Inflammatory macrophage treated with lipopolysaccharide for 1 hour (primary cell): ENCODE measurements at regions not wholly inside any gene's neighbourhood (a gene's known extent, or its start where the extent isn't known, plus 50 kb on each side); places are given as distances from the start of the nearest gene placed in this dataset.

ENCODE experiments used
- DNase-seq, 2 donors: peaks; one replicate each; pipeline ENCODE4 v3.0.0-alpha.2; 2020 to 2022

- DNase-seq: no peak
Observed at GRCh38 chr9:12874395-12874794, 99.6 kb downstream of the LURAP1L start.

- no peak for DNase-seq
Observed at GRCh38 chr9:12875191-12875590, 100.4 kb downstream of the LURAP1L start.

GRCh38 chr9:12876872-12877271 is 102.1 kb downstream of the LURAP1L start:
- no peak for DNase-seq

GRCh38 chr9:12878351-12878978 is 103.6 kb downstream of the LURAP1L start:
- no peak for DNase-seq

- DNase-seq: no peak
Observed at GRCh38 chr9:12879961-12880360, 105.1 kb downstream of the LURAP1L start.

GRCh38 chr9:12880406-12881015 is 105.7 kb downstream of the LURAP1L start:
- DNase-seq: no peak

- DNase-seq: no peak
Observed at GRCh38 chr9:12882430-12882829, 107.6 kb downstream of the LURAP1L start.

GRCh38 chr9:12884736-12885395 is 110.0 kb downstream of the LURAP1L start:
- DNase-seq: no peak

- no peak for DNase-seq
Observed at GRCh38 chr9:12889402-12890106, 114.7 kb downstream of the LURAP1L start.

- no peak for DNase-seq
Observed at GRCh38 chr9:12891588-12891987, 116.8 kb downstream of the LURAP1L start.

- DNase-seq: no peak
Observed at GRCh38 chr9:12903316-12903715, 128.5 kb downstream of the LURAP1L start.

- no peak for DNase-seq
Observed at GRCh38 chr9:12904261-12905000, 129.6 kb downstream of the LURAP1L start.

GRCh38 chr9:12906646-12907045 is 131.8 kb downstream of the LURAP1L start:
- DNase-seq: no peak

GRCh38 chr9:12908895-12909294 is 134.1 kb downstream of the LURAP1L start:
- no peak for DNase-seq

- DNase-seq: no peak
Observed at GRCh38 chr9:12915366-12915954, 140.6 kb downstream of the LURAP1L start.

GRCh38 chr9:12916042-12916441 is 141.2 kb downstream of the LURAP1L start:
- DNase-seq: no peak

- no peak for DNase-seq
Observed at GRCh38 chr9:12920437-12920836, 145.6 kb downstream of the LURAP1L start.

- no peak for DNase-seq
Observed at GRCh38 chr9:12921621-12922020, 146.8 kb downstream of the LURAP1L start.

GRCh38 chr9:12922224-12922866 is 147.5 kb downstream of the LURAP1L start:
- no peak for DNase-seq

- DNase-seq: no peak
Observed at GRCh38 chr9:12923468-12924009, 148.7 kb downstream of the LURAP1L start.

GRCh38 chr9:12930906-12931305 is 156.1 kb downstream of the LURAP1L start:
- no peak for DNase-seq

GRCh38 chr9:12933957-12934356 is 159.1 kb downstream of the LURAP1L start:
- DNase-seq: no peak
